Testis (tissue), 2 donors: ENCODE measurements at regions not wholly inside any gene's neighbourhood (a gene's known extent, or its start where the extent isn't known, plus 50 kb on each side); places are given as distances from the start of the nearest gene placed in this dataset.

Experiments used
- DNase-seq: peaks from one replicate; pipeline ENCODE4 v3.0.0-alpha.2; 2019
- H3K27ac ChIP-seq, 2 donors: fragments of 200-600 bp; sonication (generic); one replicate each; pipeline ENCODE4 v1.5.1; 2019
- H3K27me3 ChIP-seq: fragments of 200-600 bp; sonication (generic); one replicate; pipeline ENCODE4 v1.5.1; 2019
- H3K36me3 ChIP-seq: fragments of 200-600 bp; sonication (generic); one replicate; pipeline ENCODE4 v1.5.1; 2017; ENCODE audit warnings: low read depth; ENCODE audit errors: missing control alignments
- H3K4me1 ChIP-seq: fragments of 200-600 bp; sonication (generic); one replicate; pipeline ENCODE4 v1.5.1; 2019
- H3K4me3 ChIP-seq, 2 donors: fragments of 200-600 bp; sonication (generic); one replicate each; pipeline ENCODE4 v1.5.1; 2017 to 2019
- H3K9me3 ChIP-seq: fragments of 200-600 bp; sonication (generic); one replicate; pipeline ENCODE4 v1.5.1; 2017
- CTCF ChIP-seq, 3 experiments: fragments of 450-650 bp in 2 of 3; fragments of 200-600 bp in 1 of 3; sonication (generic) in 1 of 3; IDR thresholded peaks; one replicate each; pipeline ENCODE4 v1.5.1; 2016 to 2019; ENCODE audit warnings: antibody characterized with exemption in 3 of 3, mild to moderate bottlenecking in 2 of 3, moderate library complexity in 1 of 3
- POLR2A ChIP-seq: fragments of 450-650 bp; IDR thresholded peaks from one replicate; pipeline ENCODE4 v1.6.1; 2017; ENCODE audit warnings: antibody characterized with exemption, mild to moderate bottlenecking, moderate library complexity
- WGBS, 2 donors: methylation state at CpG; one replicate each; pipeline ENCODE4 v1.1.5; 2018; 5-methylcytosine and 5-hydroxymethylcytosine counted together
- intact Hi-C: fragments of 100-400 bp; cut with DNase I; formaldehyde crosslinking; loops from one replicate; pipeline ENCODE4 v1.15.1; 2023; ENCODE audit warnings: low total_unique reads

GRCh38 chr2:6518361-6518760, 347.3 kb downstream of the CMPK2 start:
- H3K4me1 ChIP-seq, result no peaks in the 10 kb centered on the region
- no peaks in the 10 kb centered on the region for H3K9me3 ChIP-seq
- no peak for TF ChIP-seq CTCF (IDR thresholded peaks at IDR 0.05)
- no peak for TF ChIP-seq POLR2A
- 67 to 71% methylated on average over 1 of the region's 1 CpG for WGBS, 2 donors
- intact Hi-C loops, result no loop called here
- H3K27me3 ChIP-seq, result no peaks in the 10 kb centered on the region
- H3K36me3 ChIP-seq, result no peaks in the 10 kb centered on the region
- no peak overlapping the region for H3K27ac ChIP-seq
- H3K4me3 ChIP-seq, result no peak overlapping the region
- no peak for DNase-seq

- no peaks in the 10 kb centered on the region for H3K9me3 ChIP-seq
- no peaks in the 10 kb centered on the region for H3K4me1 ChIP-seq
- H3K27me3 ChIP-seq, result no peaks in the 10 kb centered on the region
- TF ChIP-seq CTCF (IDR thresholded peaks at IDR 0.05) (no peak), POLR2A (no peak)
- H3K4me3 ChIP-seq, result no peak overlapping the region
- intact Hi-C loops, result no loop called here
- no peak for DNase-seq
- no peaks in the 10 kb centered on the region for H3K36me3 ChIP-seq
- H3K27ac ChIP-seq, result no peak overlapping the region
- WGBS, 2 donors, result 54 to 57% methylated on average over 9 of the region's 9 CpGs
Measured at GRCh38 chr2:6523476-6523875, 342.2 kb downstream of the CMPK2 start.

GRCh38 chr2:6524691-6525474, 340.8 kb downstream of the CMPK2 start:
- DNase-seq, result no peak
- Histone ChIP-seq H3K27me3 (no peaks in the 10 kb centered on the region), H3K4me3 (no peak overlapping the region), H3K4me1 (no peaks in the 10 kb centered on the region), H3K27ac (no peak overlapping the region), H3K9me3 (no peaks in the 10 kb centered on the region), H3K36me3 (no peaks in the 10 kb centered on the region)
- 59 to 68% methylated on average over 13 of the region's 13 CpGs for WGBS, 2 donors
- intact Hi-C loops, result no loop called here
- TF ChIP-seq CTCF (IDR thresholded peaks at IDR 0.05) (no peak), POLR2A (no peak)

- Histone ChIP-seq H3K4me1 (no peaks in the 10 kb centered on the region), H3K9me3 (no peaks in the 10 kb centered on the region), H3K36me3 (no peaks in the 10 kb centered on the region), H3K27me3 (no peaks in the 10 kb centered on the region), H3K27ac (no peak overlapping the region), H3K4me3 (no peak overlapping the region)
- DNase-seq, result no peak
- intact Hi-C loops, result no loop called here
- WGBS, 2 donors, result 81 to 89% methylated on average over 4 to 6 of the region's 6 CpGs
- TF ChIP-seq POLR2A (no peak), CTCF (IDR thresholded peaks at IDR 0.05) (no peak)
Measured at GRCh38 chr2:6525475-6525964, 340.2 kb downstream of the CMPK2 start.
